ENCODE measurements at regions not wholly inside any gene's neighbourhood (a gene's known extent, or its start where the extent isn't known, plus 50 kb on each side); places are given as distances from the start of the nearest gene placed in this dataset.

DNA sequence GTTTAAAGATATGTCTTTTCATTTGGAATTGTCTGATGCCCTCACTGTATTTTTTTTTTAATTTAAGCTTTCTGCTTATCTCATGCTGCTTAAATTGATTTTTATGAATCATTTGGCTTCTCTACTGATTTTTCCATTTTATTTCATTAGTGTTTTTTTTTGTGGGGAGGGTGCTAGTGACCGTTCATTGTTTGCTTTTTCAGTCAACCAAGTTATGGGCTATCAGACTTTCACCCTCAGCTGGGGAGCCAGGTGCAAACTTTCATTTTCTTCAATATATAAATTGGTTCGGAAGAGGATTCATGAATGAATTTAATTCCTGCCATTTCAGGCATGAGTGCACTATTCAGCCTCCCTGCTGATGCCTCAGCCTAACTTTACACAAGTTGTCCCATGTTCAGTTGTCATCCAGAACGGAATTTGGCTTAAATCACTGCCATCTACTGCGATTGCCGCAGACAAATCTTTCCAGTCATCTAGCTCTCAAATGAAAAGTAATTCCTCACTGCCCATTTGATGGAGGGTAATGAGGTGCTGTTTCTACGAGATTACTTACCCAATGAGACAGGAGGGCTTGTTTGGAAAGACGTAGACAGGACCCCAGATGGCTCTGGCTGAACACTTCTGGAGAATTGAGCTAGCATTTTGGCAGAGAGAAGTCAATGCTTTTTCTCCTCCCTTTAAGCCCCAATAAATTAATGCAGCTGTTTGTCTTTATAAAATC, 89.9 kb upstream of the RORA start:
- DNase-seq, result no peak

DNA sequence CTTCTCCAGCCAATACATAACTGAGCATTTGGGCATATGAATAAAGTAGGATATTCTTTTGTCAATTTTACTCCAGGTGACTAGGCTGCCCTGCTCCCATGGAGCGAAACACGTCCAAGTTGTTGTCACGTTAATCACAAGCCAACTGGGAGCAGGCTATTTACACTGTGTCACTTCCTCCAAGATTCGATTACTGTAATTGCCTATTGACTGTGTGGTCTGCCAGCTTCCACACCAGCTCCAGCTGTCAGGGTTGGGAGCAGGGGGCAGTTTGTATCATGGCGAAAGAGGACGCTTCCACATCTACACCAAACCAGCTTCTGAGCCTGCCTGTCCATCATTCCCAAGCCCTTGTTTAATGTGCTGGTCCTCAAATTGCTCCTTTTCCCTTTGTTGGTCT, 89.2 kb upstream of the RORA start:
- peak; percentile 23 for DNase-seq

GRCh38 chr15:61315471-61315870, 86.4 kb upstream of the RORA start:
- DNase-seq, result no peak

- DNase-seq, result no peak
These were observed 85.3 kb upstream of the RORA start for GRCh38 chr15:61314427-61314826.

DNA sequence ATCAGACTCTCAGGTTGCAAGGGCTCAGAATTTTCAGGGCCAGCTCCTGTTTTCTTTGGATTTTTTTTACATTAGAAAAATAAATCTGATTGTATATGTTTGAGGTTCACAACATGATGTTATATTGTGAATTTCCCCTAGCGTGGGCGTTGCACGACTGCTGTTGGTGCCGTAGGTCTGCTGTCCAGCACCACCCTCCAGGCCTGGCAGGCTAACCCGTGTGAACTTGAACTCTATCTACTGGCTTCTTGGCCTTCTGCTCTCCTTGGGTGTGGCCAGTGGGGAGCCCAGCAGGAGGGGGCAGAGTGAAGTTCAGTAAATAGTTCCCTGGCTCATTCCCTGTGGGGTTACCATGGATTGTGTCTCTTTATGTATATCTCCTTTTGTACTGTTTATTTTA, 80.5 kb upstream of the RORA start:
- DNase-seq, result no peak

- DNase-seq, result no peak
These were observed 80.0 kb upstream of the RORA start for GRCh38 chr15:61309031-61309511.

DNA sequence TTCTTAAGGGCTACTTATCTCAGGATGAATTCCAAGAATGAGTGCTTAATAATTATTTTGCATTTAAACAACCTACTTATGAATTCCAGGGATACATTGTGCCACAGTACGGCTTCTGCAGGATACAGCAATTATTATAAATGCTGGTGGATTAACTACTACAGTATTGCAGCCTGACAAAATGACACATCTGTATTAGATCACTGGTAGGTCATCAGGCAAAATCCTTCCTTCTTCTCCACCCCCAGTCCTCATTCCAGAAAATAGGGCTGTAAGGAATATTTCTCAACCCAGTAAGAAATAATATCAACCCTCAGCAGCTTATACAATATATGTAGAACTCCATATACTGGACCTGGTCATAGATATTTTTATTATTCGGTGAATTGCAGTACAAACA, 79.3 kb upstream of the RORA start:
- no peak for DNase-seq

DNA sequence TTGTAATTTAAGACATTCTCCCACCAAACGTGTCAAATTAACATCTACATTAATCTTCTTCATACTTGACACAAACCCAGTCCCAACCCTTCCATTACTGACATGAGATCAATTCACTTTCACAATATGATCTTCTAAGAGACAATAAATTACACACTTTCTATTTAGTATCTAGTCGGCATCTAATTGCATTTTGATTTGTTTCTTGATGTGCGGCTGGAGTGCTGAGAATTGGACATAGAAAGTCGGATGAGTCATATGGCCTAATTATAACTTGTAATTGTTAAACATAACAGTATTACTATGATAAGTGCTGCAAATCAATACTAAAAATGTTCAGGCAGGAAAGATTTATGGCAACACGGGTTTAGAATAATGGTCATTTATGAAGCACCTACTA, 78.4 kb upstream of the RORA start:
- no peak for DNase-seq

DNA sequence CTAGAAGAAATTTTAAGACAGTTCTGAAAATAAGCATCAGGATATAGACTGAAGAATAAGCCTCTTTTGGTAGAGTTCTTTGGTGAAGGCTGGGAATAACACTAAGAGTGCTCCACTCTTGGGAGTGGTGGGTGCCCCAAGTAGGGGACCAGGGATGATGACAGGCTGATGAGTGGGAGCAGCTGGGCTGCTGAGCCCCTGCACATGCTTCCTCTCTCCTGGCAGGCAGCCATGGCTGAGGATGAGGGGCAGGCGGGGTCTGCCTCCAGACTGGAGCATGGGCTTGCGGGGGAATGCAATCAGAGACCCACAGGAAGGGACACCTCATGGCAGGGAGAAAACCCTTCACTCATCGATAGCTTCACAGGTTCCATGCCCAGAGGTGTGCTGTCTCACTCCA, 72.6 kb upstream of the RORA start:
- no peak for DNase-seq

DNA sequence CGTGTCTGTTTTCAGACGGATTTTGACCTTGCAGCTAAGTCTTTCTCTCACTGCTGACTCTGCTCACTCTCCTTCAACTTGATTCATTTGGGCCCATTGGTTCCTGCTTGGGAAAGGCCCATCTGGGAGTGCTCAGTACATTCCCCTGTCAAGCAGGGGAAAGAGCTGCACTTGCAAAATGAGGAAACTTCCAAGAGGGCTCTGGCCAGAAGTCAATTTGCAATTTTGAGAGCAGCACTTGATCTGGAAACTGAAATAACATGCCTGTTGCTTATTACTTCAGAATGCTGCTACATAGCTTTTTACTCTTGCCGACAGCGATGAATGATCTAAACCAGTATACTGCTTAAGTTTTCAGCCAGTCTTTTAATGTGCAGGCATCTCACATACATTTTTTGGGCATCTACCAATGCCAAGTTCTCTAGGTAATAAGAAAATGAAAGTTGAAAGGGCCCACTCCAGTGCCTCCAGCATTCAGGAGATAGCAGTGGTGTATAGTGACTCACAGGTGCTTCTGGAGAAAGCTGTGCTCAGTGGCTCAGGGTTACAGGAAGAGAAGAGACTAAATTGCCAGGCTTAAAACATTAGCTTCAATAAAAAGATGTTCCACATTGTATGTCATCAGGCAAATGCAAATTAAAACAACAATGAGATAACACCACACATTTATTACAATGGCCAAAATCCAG, 70.1 kb upstream of the RORA start:
- no peak for DNase-seq

- no peak for DNase-seq
These were observed 66.1 kb upstream of the RORA start for GRCh38 chr15:61295239-61295638.

- no peak for DNase-seq
These were observed 53.6 kb upstream of the RORA start for GRCh38 chr15:61282661-61283060.

DNA sequence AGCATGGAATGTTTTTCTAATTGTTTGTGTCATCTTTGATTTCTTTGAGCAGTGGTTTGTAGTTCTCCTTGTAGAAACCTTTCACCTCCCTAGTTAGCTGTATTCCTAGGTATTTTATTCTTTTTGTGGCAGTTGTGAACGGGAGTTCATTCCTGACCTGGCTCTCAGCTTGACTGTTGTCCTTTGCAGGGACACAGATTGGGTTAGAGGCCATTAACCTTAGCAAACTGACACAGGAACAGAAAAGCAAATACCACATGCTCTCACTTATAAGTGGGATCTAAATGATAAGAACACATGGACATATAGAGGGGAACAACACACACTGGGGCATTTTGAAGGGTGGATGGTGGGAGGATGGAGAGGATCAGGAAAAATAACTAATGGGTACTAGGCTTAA, 52.2 kb upstream of the RORA start:
- DNase-seq, result no peak

Measured in NCI-H1436 (cell line).